DND-41 (cell line): ENCODE measurements at regions not wholly inside any gene's neighbourhood (a gene's known extent, or its start where the extent isn't known, plus 50 kb on each side); places are given as distances from the start of the nearest gene placed in this dataset.

Experiments used
- EZH2 ChIP-seq: IDR thresholded peaks from 3 replicates; pipeline ENCODE4 v1.6.1; 2012; ENCODE audit warnings: borderline replicate concordance, low read depth, mild to moderate bottlenecking, moderate library complexity, low read length, inconsistent platforms; ENCODE audit not compliant: severe bottlenecking
- TF ChIP-seq, protein P1 (sequence below): IDR thresholded peaks from 2 replicates; pipeline ENCODE4 v1.5.1; 2012; ENCODE audit warnings: borderline replicate concordance, low read length, moderate library complexity, mild to moderate bottlenecking; ENCODE audit not compliant: poor library complexity, severe bottlenecking; ENCODE audit errors: extremely low read depth

DNA sequence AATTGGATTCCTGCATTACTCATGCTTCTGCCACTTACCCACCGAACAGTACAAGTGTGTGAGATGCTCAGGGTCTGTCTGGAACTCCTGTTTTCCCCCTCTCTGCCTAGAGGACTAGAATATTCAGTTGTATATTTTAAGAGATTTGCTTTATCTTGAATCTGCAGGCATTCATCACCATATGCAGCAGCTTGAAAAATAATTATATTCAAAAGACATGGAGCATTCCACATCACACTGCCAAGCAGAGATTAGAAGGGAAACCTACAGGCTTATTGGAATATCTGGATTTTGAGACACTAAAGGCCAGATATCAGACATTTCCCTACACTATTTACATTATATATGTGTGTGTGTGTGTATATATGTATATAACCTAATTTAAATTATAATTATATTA is 382.8 kb upstream of the POM121L12 start:
- TF ChIP-seq, protein P1, sequence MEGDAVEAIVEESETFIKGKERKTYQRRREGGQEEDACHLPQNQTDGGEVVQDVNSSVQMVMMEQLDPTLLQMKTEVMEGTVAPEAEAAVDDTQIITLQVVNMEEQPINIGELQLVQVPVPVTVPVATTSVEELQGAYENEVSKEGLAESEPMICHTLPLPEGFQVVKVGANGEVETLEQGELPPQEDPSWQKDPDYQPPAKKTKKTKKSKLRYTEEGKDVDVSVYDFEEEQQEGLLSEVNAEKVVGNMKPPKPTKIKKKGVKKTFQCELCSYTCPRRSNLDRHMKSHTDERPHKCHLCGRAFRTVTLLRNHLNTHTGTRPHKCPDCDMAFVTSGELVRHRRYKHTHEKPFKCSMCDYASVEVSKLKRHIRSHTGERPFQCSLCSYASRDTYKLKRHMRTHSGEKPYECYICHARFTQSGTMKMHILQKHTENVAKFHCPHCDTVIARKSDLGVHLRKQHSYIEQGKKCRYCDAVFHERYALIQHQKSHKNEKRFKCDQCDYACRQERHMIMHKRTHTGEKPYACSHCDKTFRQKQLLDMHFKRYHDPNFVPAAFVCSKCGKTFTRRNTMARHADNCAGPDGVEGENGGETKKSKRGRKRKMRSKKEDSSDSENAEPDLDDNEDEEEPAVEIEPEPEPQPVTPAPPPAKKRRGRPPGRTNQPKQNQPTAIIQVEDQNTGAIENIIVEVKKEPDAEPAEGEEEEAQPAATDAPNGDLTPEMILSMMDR = no peak
- no peak for TF ChIP-seq EZH2
